SKM-1 treated with dmso at 0.1 percent for 144 hours (cell line): ENCODE measurements at regions not wholly inside any gene's neighbourhood (a gene's known extent, or its start where the extent isn't known, plus 50 kb on each side); places are given as distances from the start of the nearest gene placed in this dataset.

ENCODE experiments used
- DNase-seq: peaks from one replicate; lab custom pipeline; 2025; ENCODE audit not compliant: unreplicated experiment; lab: John Stamatoyannopoulos, UW

DNA sequence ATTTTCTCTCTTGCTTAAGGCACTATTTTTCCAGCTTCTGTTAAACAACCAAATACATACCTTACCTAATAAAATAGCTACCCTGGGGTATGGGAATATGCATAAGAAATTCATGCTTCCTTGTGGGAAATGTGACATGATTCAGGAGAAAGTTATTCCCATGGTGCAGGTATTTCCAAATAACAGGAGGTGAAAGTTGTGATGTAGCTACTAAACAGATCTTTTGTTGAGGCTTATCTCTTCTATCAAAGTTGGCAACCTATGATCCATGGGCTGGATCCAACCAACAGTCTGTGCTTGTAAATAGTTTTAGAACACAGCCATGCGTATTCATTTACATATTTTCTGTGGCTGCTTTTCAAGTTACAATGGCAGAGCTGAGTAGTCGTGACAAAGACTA is 177.8 kb upstream of the NBEA start:
- no peak for DNase-seq

DNA sequence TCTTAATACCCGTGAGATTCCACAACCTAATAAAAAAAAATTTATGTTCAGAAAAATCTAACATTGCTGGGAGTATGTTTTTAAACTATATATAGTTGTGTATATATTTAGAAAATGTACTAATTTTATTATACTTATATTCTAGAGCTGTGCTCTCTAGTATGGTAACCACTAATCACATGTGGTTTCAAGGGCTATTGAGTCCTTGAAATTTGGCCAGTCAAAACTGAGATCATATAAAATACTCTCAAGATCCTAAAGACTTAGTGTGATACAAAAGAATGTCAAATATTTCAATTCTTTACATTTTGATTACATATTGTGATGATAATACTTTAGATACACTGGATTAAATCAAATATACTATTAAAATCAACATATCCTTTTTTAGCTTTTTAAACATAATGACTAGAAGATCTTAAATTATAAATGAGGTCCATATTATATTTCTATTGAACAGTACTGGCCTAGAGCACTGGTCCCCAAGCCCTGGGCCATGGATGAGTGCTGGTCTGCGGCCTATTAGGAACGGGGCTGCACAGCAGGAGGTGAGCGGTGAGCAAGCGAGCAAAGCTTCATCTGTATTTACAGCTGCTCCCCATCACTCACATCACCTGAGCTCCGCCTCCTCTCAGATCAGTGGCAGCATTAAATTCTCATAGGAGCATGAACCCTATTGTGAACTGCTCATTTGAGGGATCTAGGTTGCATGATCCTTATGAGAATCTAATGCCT is 176.5 kb upstream of the NBEA start:
- DNase-seq, result no peak

GRCh38 chr13:34767778-34768177 is 174.3 kb upstream of the NBEA start:
- no peak for DNase-seq

DNA sequence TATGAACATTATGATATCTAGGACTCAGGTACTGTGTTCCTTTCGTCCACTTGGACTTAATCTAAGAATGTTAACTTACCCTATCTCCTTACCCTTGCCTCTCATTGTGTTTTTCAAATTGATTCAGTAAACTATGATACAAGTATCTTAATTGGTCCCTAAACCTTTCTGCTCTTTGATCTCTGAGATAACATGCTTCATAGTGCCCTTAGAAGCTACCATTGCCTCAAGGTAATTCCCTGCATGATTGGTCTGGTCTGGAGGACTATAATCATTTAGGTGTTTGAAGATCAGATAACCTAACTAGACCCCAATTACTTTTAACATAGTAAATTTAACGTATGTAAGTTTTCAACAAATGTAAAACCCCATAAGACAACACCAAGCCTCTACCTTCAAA is 169.9 kb upstream of the NBEA start:
- no peak for DNase-seq

DNA sequence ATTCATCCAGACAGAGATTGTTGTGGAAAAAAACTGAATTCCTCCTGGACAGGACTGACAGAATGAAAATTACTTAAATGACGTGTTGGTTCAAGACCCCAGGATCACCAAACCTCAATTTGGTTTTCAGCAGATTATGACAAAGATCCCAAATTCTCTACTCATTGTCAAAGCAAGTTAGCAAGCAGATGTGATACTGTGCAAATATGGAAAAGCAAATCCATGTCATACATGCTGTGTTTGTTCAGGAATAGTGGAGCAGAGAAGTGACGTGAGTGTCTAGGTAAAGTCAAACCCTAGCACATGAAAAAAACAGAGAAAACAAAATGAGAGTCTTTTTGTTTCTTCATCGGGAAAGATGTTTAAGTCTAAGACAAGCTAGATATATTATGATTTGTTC is 169.2 kb upstream of the NBEA start:
- DNase-seq, result no peak

DNA sequence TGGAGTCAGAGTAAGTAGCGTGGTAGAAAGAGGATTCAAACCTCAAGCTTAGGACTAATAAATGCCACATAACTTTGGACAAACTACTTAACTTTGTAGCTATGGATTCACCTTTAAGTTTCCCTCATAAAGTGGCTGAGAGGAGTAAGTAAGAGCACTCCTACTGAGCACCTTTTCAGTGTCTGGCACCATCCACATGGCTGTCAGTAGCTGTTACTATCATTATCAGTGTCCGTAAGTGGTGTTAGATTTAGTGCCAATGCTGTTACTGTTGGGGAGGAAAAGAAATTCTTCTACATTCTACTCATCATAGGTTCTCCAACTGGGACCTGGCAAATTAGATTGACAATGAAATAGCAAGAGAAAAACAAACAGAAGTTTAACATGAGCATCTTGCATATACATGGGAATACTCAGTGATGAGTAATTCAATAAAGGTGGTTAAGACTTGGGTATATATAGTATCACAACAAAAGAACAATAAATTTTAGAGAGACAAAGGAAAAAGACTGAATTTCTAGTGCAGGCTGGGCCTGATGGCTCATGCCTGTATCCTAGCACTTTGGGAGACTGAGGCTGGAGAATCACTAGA is 165.6 kb upstream of the NBEA start:
- DNase-seq, result no peak

DNA sequence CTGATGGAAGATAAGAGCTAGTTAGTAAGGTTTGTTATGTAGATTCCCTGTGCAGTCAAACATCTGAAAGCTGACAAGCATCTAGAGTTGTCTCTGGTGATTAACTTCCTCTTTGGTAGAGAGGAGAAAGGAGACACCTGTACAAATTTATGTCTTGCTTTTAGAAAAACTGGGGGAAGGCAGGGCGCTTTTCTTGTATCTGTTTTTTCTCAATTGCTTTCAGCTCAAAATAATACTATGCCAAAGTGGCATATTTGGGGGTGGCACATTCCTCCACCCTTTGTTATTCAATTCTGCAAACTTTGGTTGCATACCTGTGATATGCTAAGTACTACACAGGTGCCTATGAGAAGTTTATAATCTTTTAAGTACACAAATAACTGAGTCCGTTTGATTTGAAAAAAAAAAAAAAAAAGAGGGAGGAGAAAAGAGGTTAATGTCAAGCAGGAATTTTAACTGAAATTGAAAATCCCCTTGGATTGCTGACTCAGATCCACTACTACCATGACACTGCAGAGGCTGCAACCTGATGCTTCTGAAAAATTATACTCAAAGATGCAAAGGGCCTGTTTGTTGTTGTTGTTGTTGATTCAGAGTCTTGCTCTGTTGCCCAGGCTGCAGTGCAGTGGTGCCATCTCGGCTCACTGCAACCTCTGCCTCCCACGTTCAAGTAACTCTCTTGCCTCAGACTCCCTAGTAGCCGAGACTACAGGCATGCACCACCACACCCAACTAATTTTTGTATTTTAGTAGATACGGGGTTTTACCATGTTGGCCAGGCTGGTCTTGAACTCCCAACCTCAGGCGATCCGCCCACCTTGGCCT is 164.8 kb upstream of the NBEA start:
- no peak for DNase-seq

DNA sequence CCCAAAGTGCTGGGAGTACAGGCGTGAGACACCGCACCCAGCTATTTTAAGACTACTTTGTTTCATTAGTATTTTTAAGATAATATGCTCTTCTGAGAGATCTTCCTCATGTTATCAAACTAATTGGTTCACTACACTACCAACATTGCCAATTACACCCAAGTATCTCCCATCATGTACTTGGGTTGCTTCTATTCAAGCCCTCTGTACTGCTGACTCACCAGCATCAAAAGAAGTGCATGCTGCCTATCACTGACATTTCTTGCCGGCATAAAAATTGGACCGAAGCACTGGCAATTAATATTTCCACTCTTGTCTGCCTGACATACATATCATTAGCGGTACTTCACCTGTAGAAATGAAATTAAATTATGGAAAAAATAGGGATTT is 164.2 kb upstream of the NBEA start:
- no peak for DNase-seq

GRCh38 chr13:34779171-34779570 is 162.9 kb upstream of the NBEA start:
- no peak for DNase-seq

GRCh38 chr13:34793301-34793700 is 148.8 kb upstream of the NBEA start:
- no peak for DNase-seq

DNA sequence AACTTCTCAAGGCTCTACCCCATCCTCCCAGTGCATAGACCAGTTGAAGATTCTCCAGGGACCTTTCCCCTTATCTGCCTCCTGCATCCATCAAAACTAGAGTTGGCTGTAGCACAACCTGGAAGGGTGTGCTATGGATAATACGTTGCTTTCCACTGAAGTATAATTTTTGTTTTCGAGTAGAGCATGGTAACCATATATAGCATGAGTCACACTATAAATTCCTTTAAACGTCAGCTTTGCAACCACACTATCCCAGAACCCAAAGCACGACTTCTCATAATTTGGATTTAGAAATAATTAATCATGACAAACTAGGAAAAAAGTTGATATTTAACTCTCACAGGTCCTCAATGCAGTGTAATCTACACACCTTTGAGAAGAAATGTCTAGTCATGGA is 138.3 kb upstream of the NBEA start:
- DNase-seq, result no peak

- DNase-seq, result no peak
Measured at GRCh38 chr13:34805347-34805746, 136.7 kb upstream of the NBEA start.

GRCh38 chr13:34808649-34809048 is 133.4 kb upstream of the NBEA start:
- no peak for DNase-seq

DNA sequence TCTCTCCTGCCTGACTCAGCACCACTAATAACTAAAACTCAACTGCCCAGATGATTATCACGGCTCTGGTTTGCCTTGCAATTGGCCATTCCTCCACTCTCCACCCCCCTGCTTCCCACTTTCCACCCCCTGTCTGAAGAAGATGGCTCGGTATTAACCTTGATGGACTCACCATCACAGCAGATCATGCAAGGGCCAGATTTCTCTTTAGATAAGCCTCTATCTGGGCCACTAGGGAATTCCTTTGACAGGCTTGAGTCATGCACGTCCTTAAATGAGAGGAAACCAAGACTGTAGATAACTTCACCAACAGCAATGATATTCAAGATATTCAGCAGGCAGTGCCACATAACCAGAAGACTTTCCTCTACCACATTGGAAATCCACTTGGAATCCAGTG is 131.1 kb upstream of the NBEA start:
- no peak for DNase-seq

GRCh38 chr13:34815526-34815925 is 126.5 kb upstream of the NBEA start:
- DNase-seq, result no peak

DNA sequence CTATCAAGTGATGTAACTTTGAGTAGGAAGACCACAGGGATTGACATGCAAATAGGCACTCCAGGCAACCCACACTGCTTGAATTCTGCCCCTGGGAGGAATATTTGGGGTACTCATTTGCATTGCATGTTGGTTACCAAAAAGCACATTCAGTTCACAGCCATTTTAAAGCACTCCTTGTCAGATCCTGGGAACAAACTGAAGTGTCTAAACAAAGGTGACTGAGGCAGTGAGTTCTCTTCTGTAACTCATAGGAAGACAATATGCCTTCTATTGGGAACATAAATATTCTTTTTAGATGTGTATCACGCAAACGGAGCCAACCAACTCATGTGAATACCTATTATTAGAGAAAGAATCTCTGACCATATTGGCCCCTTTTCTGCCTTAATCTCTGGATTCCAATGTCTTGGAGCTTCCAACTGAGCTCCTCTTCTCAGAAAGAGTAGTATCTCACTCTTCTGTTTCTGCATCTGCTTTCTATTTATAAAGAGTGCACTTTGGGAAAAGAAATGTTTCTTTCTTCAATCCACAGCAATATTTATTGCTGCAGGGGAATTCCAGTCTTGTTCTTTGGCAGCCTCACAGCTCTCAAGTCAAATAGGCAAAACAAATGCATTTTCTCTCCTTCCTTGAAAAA is 125.7 kb upstream of the NBEA start:
- no peak for DNase-seq

DNA sequence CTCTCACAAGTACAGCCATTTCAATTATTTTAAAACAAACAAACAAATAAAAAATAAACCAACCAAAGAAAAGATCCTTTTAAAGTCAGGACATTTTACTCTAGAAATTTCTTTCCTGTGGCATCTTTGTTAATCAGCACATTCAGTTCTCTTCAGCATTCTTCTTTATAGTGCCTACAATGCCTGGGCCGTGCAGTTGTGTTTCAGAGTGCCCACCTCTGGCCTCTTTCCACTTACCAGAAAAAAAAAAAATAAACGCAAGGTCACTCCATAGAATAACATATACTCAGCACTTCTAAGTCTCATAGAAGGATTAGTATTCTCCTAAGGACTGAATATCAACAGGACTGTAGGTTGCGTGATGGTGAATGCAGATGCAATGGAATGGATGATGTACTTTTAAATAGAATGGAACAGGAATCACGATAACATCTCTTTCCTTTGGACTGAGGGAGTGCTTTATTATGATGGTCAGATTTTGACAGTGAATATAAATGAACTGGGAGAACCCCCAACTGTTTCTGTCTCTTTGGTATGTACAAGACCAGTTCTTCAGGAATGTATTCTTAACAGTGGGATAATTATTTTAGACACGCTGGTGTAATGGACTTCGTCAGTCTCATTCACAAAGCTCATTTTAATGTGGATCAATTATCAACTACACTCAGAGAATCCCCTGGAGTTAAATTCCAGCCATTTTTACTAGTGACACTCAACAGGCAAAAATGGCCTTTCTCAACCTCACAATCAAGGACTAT is 125.0 kb upstream of the NBEA start:
- no peak for DNase-seq

GRCh38 chr13:34822650-34823049 is 119.4 kb upstream of the NBEA start:
- no peak for DNase-seq

DNA sequence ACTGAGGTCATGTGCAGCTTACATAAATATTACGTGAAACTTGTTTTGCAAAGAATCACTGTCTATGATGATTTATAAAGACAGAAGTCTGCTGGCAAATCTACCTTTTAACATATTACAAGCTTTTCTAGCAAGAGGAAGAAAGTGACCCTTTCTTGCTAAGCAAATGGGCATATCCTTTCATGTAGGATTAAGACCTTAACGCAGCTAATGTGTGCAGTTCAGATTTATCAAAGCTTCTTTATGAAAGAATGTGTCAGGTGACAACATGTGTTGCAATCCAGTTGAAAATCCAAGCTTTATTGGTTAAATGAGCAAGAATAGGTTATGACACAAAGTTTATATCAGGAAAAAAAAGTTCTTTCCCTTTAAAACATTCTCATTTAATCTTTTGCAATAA is 115.6 kb upstream of the NBEA start:
- DNase-seq, result no peak

DNA sequence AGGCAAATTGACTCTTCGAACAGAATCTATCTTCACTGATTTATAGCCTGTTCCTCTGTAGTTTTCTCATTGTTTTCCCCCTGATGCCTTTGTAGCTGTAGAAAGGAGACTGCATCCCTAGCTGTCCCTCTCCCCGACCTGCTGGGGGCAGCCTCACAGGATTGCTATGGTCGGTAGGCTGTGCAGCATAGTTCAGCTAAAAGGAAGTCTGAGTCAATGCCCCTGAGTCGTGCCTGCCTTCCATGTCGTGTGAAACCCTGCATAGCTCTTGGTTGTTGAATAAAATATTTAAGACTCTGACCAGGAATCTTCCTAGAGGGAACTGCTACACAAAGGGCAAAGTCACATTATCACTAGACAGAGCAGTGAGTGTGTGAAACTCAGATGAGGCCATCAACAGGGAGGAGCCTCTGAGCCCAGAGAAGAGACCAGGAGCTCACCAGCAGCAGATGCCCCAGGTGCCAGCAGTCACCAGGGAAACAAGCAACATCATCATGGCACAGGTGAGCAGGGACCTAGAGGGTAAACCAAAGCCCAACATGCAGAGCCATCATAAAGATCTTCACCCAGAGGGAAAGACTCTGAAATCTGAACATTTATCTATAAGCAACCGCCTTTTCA is 108.4 kb upstream of the NBEA start:
- no peak for DNase-seq

DNA sequence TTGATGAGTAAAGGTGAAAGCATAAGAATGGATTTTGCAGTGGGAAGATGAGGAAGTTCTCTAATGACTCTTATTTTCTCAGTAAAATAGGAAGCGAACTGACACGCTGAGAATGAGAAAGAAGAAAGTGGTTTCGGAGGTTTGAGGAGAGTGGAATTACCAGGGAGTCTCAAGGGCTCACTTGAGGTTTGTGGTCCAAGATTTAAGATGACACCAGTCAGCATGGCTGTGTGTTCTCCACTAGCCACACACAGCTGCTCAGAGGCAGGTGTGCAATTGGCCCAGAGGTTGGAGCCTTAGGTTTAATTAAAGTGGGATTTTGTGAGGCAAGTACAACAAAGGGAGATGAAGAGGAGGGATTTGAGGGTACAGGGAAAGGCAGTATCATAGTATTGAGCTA is 99.6 kb upstream of the NBEA start:
- peak; percentile 8 for DNase-seq
